Muscle layer of colon (tissue), 2 donors: ENCODE measurements at regions not wholly inside any gene's neighbourhood (a gene's known extent, or its start where the extent isn't known, plus 50 kb on each side); places are given as distances from the start of the nearest gene placed in this dataset.
"Not testable (repeated sequence)": the region's sequence is repeated elsewhere in the genome, so short reads cannot be mapped to it uniquely, and the experiment has no call there.

Source experiments
- H3K27ac ChIP-seq: one replicate; pipeline ENCODE4 v1.7.0; 2013; ENCODE audit warnings: low read depth, mild to moderate bottlenecking, low read length, moderate library complexity
- H3K27me3 ChIP-seq, 2 donors: one replicate each; pipeline ENCODE4 v1.7.0; 2013; ENCODE audit warnings: low read length in 2 of 2, mild to moderate bottlenecking in 2 of 2; ENCODE audit not compliant: insufficient read depth in 2 of 2, control insufficient read depth in 1 of 2
- H3K36me3 ChIP-seq: one replicate; pipeline ENCODE4 v1.7.0; 2013; ENCODE audit warnings: mild to moderate bottlenecking, low read length; ENCODE audit not compliant: insufficient read depth
- H3K4me1 ChIP-seq: one replicate; pipeline ENCODE4 v1.7.0; 2013; ENCODE audit warnings: mild to moderate bottlenecking, low read length; ENCODE audit not compliant: insufficient read depth
- H3K4me3 ChIP-seq, 2 donors: one replicate each; pipeline ENCODE4 v1.7.0; 2013; ENCODE audit warnings: low read length in 2 of 2, low read depth in 1 of 2, mild to moderate bottlenecking in 1 of 2, moderate library complexity in 1 of 2
- H3K9ac ChIP-seq: one replicate; pipeline ENCODE4 v1.7.0; 2013; ENCODE audit warnings: low read length
- H3K9me3 ChIP-seq: one replicate; pipeline ENCODE4 v1.7.0; 2013; ENCODE audit warnings: mild to moderate bottlenecking, low read length
- donor health status: abdominal sarcoma.
- donor health status: Adenocarcinoma of cecum.

DNA sequence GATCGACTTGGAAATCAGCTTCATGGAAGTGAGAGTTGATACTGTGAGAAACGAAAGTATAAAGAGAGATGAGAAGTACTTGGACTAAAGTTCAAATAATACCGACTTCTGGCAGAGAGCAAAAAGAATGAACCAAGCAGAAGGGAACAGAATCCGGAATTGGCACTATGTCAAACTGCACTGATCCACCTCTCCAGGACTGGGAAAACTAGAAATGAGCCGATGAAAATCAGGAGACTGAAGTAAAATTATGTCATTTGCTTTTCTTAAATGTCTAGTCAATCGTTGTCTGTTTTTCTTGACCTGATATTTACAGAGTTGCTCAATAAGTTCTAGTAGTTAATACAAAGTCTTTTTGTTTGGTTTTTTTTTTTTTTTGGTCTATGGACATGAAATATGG is 163.0 kb upstream of the FOXG1 start:
- no peak overlapping the region for H3K9ac ChIP-seq
- no peak overlapping the region for H3K27ac ChIP-seq
- H3K4me1 ChIP-seq = no peaks in the 10 kb centered on the region
- H3K36me3 ChIP-seq = no peaks in the 10 kb centered on the region
- no peaks in the 10 kb centered on the region for H3K27me3 ChIP-seq
- H3K9me3 ChIP-seq = no peaks in the 10 kb centered on the region
- no peak overlapping the region for H3K4me3 ChIP-seq

DNA sequence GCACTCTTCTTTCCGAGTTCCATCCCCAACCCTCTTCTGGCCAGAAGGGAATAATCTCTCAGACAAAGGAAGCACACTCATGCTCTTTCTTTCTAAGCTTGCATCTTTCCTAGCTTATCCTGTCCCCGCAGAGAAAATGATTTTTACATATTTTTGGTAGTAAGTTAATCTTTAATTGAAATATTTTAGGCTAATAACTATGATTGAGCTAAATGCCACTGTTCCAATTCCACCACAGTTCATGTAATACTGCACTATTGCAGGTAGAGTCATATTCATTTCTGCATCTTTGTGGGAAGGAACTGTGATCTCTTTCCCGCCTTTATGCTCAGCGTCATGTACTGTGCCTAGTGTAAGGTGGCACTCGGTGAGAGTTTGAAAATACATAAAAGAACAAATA is 158.9 kb upstream of the FOXG1 start:
- Histone ChIP-seq H3K9ac (no peak overlapping the region), H3K9me3 (no peaks in the 10 kb centered on the region), H3K4me1 (no peaks in the 10 kb centered on the region), H3K27ac (no peak overlapping the region), H3K27me3 (no peaks in the 10 kb centered on the region), H3K4me3 (no peak overlapping the region), H3K36me3 (no peaks in the 10 kb centered on the region)

DNA sequence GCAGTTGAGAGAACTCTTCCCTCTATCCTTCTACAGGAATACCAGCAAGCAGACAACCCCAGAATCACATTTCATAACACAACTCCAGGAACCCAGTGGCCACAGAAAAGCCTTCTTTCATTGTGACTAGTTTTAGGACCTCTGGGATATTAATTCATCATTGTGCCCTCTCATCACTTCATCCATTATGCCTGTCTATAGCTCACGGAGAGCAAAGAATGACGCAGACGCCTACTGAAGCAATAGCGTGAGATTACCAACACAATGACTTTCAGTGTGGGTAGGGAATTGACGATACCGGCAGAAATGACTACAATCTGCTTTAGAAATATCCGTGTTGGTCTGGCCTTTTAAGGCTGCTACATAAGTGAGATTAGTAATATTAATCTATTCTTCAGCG is 158.1 kb upstream of the FOXG1 start:
- Histone ChIP-seq H3K4me1 (no peaks in the 10 kb centered on the region), H3K27ac (no peak overlapping the region), H3K4me3 (no peak overlapping the region), H3K27me3 (no peaks in the 10 kb centered on the region), H3K9ac (no peak overlapping the region), H3K9me3 (no peaks in the 10 kb centered on the region), H3K36me3 (no peaks in the 10 kb centered on the region)

DNA sequence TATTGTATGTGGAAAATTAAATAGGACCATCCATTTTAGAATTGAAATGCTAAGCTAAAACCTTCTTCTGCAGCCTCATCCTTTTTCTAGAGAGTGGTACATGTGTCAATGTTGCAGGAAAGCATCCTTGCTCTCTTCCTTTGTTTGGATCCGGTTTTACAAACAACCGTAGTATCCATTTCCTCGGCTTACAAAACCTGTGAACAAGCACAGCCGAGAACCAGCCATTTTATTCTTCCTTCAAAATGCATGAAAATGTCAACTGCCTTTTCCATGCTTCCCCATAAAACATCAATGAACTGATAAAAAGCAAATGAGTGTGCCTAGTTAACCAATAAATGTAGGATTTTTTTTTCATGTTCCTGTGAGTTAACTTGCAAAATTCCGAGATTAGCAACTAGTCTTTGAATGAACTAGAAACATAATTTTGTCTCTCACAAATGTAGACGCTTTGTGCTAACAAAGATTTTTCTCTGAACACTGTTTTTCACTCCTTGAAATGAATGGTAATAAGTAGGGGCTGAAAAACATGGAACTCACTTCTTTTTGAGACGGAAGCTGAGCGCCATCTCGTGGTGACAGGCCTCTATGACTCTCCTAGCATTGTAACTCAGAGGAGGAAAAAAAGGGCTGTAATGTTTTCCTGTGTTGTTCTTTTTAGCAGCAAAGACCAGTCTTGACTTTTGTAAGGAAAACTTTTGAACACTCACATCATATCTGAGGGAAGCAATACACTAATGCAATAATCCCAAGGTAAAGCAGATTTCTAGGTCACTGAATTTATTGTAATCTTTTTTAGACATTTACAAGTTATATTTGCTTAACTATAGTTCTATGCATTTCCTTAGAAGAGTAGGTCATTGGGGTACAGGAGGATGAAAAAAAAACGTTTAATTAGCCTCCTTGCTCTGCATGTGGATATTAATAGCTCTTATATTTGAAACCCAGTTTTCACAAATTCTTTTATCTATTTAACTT is 157.4 kb upstream of the FOXG1 start:
- H3K4me3 ChIP-seq = no peak overlapping the region
- H3K27ac ChIP-seq = no peak overlapping the region
- no peaks in the 10 kb centered on the region for H3K4me1 ChIP-seq
- H3K9ac ChIP-seq = no peak overlapping the region
- H3K36me3 ChIP-seq = no peaks in the 10 kb centered on the region
- H3K27me3 ChIP-seq = no peaks in the 10 kb centered on the region
- H3K9me3 ChIP-seq = no peaks in the 10 kb centered on the region

DNA sequence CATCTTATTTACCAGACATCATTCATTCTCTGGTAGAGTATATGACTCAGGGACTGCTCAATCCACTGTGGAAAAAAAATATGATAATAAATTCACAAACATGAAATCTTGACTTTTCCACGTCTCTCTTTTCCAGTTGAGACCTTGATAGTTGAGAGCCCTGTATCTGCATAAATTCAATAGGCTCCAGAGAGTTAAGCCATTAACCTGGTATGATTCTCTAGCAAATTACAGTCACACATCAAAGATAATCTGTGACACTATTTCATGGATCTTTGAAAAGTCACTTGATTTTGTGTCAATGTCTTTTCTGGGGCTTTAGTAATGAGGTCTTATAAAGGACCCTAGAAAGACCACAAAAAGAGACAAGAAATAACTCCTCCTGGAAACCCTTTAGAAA is 154.2 kb upstream of the FOXG1 start:
- H3K36me3 ChIP-seq = no peaks in the 10 kb centered on the region
- H3K9ac ChIP-seq = no peak overlapping the region
- H3K4me1 ChIP-seq = no peaks in the 10 kb centered on the region
- no peaks in the 10 kb centered on the region for H3K27me3 ChIP-seq
- H3K27ac ChIP-seq = no peak overlapping the region
- H3K4me3 ChIP-seq = no peak overlapping the region
- H3K9me3 ChIP-seq = no peaks in the 10 kb centered on the region

DNA sequence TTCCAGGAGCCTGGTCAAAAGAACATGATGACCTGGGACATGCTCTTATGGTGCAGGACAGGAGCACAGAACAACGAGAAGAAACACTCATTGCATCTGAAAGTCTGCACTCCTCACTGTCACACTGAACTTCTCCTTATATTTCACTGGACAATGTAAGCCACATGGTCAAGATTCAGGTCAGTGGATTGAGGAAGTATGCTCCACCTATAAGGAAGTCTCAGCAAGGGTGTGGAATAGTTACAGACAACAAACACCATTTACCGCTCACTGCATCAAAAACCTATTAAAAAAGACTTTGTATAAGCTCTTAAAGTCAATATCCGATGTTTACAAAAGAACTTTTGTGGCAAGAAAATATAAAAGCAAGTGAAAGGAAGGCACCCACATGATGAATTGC is 153.1 kb upstream of the FOXG1 start:
- Histone ChIP-seq H3K9ac (no peak overlapping the region), H3K27me3 (no peaks in the 10 kb centered on the region), H3K4me3 (no peak overlapping the region)

DNA sequence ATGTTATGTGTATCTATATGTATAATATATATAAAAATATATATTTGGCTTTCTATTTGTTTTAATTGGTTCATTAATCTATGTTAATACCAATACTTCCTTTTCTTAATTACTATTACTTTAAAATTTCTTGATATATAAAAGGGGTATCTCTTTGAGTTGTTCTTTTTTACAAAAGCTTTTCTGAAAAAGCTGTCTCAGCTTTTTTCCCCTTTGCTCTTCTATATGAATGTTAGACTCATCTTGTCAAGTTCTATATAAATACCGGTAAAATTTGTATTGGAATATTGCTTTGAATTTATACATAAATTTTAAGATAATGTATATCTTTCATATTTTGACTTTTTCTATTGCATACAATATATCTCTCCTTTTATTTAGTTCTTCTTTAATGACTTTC is 139.8 kb upstream of the FOXG1 start:
- H3K9me3 ChIP-seq = no peaks in the 10 kb centered on the region
- H3K4me1 ChIP-seq = no peaks in the 10 kb centered on the region
- H3K9ac ChIP-seq = no peak overlapping the region
- no peak overlapping the region for H3K4me3 ChIP-seq
- no peaks in the 10 kb centered on the region for H3K36me3 ChIP-seq
- no peaks in the 10 kb centered on the region for H3K27me3 ChIP-seq
- H3K27ac ChIP-seq = no peak overlapping the region

More for the DNA sequence above, 153.1 kb upstream of the FOXG1 start:
- Histone ChIP-seq H3K9me3 (no peaks in the 10 kb centered on the region), H3K4me1 (no peaks in the 10 kb centered on the region), H3K27ac (no peak overlapping the region), H3K36me3 (no peaks in the 10 kb centered on the region)

DNA sequence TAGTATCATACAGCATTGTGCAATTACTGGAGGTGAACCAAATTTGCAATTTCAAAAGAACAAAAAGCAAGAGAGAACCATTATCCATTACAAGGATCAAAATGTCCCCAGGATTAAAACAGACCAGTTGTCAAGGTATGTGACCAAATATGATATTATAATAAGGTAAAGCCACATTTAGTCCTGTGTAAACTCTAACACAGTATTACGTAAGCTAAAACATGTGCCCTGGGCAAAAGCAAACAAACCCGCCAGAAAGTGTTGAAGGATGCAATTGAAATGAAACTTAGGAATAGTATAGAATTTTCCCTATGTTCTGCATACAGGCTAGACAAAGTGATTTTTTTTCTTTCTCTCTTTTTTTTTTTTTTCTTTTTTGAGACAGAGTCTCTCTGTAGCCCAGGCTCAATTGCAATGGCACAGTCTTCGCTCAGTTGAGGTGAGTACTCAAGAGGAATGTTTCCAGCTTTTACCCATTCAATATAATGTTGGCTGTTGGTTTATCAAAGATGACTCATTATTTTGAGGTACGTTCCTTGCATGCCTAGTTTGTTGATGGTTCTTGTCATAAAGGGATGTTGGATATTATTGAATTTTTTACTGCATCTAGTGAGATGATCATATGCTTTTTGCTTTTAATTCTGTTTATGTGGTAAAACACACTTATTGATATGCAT is 137.1 kb upstream of the FOXG1 start:
- H3K36me3 ChIP-seq = no peaks in the 10 kb centered on the region
- H3K4me3 ChIP-seq = no peak overlapping the region
- H3K9me3 ChIP-seq = no peaks in the 10 kb centered on the region
- no peak overlapping the region for H3K27ac ChIP-seq
- no peak overlapping the region for H3K9ac ChIP-seq
- no peaks in the 10 kb centered on the region for H3K27me3 ChIP-seq
- H3K4me1 ChIP-seq = no peaks in the 10 kb centered on the region

DNA sequence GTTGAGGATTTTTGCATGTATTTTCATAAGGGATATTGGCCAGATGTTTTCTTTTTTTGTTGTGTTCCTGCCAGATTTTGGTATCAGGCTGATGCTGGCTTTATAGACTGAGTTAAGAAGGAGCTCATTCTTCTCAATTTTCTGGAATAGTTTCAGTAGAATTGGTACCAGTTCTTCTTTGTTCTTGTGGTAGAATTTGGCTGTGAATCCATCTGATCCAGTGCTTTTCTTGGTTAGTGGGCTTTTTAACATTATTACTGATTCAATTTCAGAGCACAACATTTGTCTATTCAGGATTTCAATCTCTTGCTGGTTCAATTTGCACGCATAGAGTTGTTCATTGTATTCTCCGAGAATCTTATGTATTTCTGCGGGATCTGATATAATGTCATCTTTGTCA is 136.5 kb upstream of the FOXG1 start:
- Histone ChIP-seq H3K27ac (no peak overlapping the region), H3K4me3 (no peak overlapping the region), H3K27me3 (no peaks in the 10 kb centered on the region), H3K9ac (no peak overlapping the region), H3K36me3 (no peaks in the 10 kb centered on the region), H3K9me3 (no peaks in the 10 kb centered on the region), H3K4me1 (no peaks in the 10 kb centered on the region)

DNA sequence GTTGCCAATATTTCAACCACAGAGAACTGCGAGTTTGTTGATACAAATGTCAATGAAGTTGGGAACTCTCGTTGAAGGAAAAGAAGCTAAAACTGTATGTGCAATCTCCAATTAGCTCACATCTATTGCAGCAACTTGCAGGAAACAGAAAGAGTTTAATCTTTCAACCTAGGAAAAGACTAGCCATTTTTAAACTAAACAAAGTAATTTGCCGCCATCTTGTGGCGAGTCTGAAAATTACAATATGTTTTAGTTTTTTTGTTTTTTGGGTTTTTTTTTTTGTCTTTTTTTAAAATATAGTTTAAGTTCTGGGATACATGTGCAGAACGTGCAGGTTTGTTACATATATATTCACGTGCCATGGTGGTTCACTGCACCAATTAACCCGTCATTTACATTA is 131.2 kb upstream of the FOXG1 start:
- Histone ChIP-seq H3K9me3 (no peaks in the 10 kb centered on the region), H3K9ac (no peak overlapping the region), H3K27ac (no peak overlapping the region), H3K4me3 (no peak overlapping the region), H3K36me3 (no peaks in the 10 kb centered on the region), H3K4me1 (no peaks in the 10 kb centered on the region), H3K27me3 (no peaks in the 10 kb centered on the region)

DNA sequence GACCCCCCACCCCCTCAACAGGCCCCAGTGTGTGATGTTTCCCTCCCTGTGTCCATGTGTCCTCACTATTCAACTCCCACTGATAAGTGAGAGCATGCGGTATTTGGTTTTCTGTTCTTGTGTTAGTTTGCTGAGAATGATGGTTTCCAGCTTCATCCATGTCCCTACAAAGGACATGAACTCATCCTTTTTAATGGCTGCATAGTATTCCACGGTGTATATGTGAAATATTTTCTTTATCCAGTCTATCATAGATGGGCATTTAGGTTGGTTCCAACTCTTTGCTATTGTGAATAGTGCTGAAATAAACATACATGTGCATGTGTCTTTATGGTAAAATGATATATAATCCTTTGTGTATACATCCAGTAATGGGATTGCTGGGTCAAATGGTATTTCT is 130.8 kb upstream of the FOXG1 start:
- not testable (repeated sequence) for H3K9me3 ChIP-seq, H3K9ac ChIP-seq, H3K27me3 ChIP-seq, H3K4me3 ChIP-seq, H3K27ac ChIP-seq, H3K36me3 ChIP-seq, H3K4me1 ChIP-seq

DNA sequence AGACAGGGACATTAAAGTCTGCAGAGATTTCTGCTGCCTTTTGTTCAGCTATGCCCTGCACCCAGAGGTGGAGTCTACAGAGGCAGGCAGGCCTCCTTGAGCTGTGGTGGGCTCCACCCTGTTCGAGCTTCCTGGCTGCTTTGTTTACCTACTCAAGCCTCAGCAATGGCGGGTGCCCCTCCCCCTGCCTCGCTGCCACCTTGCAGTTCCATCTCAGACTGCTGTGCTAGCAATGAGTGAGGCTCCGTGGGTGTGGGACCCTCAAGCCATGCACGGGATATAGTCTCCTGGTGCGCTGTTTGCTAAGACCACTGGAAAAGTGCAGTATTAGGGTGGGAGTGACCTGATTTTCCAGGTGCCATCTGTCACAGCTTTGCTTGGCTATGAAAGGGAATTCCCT is 125.4 kb upstream of the FOXG1 start:
- H3K27ac ChIP-seq, H3K4me1 ChIP-seq, H3K4me3 ChIP-seq, H3K9ac ChIP-seq, H3K27me3 ChIP-seq, H3K36me3 ChIP-seq, H3K9me3 ChIP-seq: not testable (repeated sequence)
